ENCODE measurements at regions not wholly inside any gene's neighbourhood (a gene's known extent, or its start where the extent isn't known, plus 50 kb on each side); places are given as distances from the start of the nearest gene placed in this dataset.

DNA sequence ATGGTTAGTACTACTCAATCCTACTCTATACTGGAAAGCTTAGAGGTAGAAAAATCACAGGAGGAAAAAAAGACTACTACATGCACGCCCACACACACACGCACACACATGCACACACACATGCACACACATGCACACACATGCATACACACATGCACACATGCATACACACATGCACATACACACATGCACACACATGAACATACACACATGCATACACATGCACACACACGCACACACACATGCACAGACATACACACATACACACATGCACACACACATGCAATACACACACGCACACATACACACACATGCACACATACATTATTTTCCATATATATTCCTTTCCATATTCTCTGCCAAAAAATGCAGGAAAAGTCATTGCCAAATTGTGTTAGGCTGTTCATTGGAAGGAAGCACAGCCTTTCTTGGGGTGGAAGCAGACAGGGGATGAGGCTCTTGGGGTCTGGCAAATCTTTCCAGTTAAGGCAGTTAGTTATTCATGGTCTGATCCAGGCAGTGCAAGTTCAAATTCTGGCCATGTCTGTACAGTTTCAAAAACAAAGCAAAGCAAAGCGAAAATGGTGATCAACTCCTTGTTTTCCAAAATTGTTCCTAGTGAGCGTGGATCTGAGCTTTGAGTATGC, 187.9 kb upstream of the EGFLAM start:
- H3K9me3 ChIP-seq (ENCODE audit: insufficient read depth, low read depth) = no peaks in the 10 kb centered on the region
- no peaks in the 10 kb centered on the region for H3K79me2 ChIP-seq (ENCODE audit: low read depth)
- TF ChIP-seq, protein P1, sequence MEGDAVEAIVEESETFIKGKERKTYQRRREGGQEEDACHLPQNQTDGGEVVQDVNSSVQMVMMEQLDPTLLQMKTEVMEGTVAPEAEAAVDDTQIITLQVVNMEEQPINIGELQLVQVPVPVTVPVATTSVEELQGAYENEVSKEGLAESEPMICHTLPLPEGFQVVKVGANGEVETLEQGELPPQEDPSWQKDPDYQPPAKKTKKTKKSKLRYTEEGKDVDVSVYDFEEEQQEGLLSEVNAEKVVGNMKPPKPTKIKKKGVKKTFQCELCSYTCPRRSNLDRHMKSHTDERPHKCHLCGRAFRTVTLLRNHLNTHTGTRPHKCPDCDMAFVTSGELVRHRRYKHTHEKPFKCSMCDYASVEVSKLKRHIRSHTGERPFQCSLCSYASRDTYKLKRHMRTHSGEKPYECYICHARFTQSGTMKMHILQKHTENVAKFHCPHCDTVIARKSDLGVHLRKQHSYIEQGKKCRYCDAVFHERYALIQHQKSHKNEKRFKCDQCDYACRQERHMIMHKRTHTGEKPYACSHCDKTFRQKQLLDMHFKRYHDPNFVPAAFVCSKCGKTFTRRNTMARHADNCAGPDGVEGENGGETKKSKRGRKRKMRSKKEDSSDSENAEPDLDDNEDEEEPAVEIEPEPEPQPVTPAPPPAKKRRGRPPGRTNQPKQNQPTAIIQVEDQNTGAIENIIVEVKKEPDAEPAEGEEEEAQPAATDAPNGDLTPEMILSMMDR (conservative IDR thresholded peaks at IDR 0.05) = no peak
- no peak for TF ChIP-seq EZH2 (IDR thresholded peaks at IDR 0.05; ENCODE audit: low read depth)
- intact Hi-C loops (cut with micrococcal nuclease; ENCODE audit: unreplicated experiment) = no loop called here
- H3K27me3 ChIP-seq (ENCODE audit: insufficient read depth, low read depth) = peaks cover 7% of the 10 kb centered on the region; the same call in 1 of the 2 replicates
- CTCF ChIA-PET = no interaction called here
- no peak overlapping the region for H3K4me3 ChIP-seq
- POLR2A ChIA-PET (ENCODE audit: unreplicated experiment) = no interaction called here
- DNase-seq = no peak
- no peaks in the 10 kb centered on the region for H3K9me2 ChIP-seq (ENCODE audit: insufficient read depth)
- H3K4me2 ChIP-seq = no peak overlapping the region
- no peaks in the 10 kb centered on the region for H4K20me1 ChIP-seq (ENCODE audit: insufficient read depth)
- H2AFZ ChIP-seq = no peak overlapping the region
- no peak overlapping the region for H3K27ac ChIP-seq
- H3F3A ChIP-seq (ENCODE audit: insufficient read depth, low read depth) = no peaks in the 10 kb centered on the region
- no peaks in the 10 kb centered on the region for H3K36me3 ChIP-seq (ENCODE audit: low read depth)
- BruUV-seq (replicated peaks) = no TSS peak
- H3K4me1 ChIP-seq (replicated peaks; ENCODE audit: insufficient read depth) = no peaks in the 10 kb centered on the region

DNA sequence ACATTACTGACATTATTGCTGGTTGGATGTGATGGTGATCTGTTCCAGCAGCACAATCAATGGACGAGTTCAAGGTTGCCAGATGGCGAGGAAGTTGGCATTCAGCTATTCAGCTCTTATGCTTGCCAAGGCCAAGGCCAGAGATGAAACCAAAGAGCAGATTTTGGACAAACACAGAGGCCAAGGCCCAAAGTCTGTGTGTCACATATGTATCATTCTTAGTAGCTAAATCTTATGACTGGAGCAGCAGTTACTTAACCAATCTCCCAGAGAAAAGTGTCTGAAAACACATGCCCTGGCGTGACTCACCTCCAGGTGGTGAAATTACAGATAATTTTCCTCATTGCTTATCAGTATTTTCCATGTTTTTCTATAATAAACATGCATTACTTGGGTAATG, 189.0 kb upstream of the EGFLAM start:
- H3K27ac ChIP-seq = no peak overlapping the region
- H2AFZ ChIP-seq = no peak overlapping the region
- H3K4me1 ChIP-seq (replicated peaks; ENCODE audit: insufficient read depth) = no peaks in the 10 kb centered on the region
- intact Hi-C loops (cut with micrococcal nuclease; ENCODE audit: unreplicated experiment) = no loop called here
- no peaks in the 10 kb centered on the region for H3K9me3 ChIP-seq (ENCODE audit: insufficient read depth, low read depth)
- no peak for DNase-seq
- no peaks in the 10 kb centered on the region for H3K9me2 ChIP-seq (ENCODE audit: insufficient read depth)
- H3K36me3 ChIP-seq (ENCODE audit: low read depth) = no peaks in the 10 kb centered on the region
- H3K4me2 ChIP-seq = no peak overlapping the region
- H3K79me2 ChIP-seq (ENCODE audit: low read depth) = no peaks in the 10 kb centered on the region
- H3K27me3 ChIP-seq (ENCODE audit: insufficient read depth, low read depth) = peaks cover 7% of the 10 kb centered on the region; the same call in 1 of the 2 replicates
- CTCF ChIA-PET = no interaction called here
- H3F3A ChIP-seq (ENCODE audit: insufficient read depth, low read depth) = no peaks in the 10 kb centered on the region
- H3K4me3 ChIP-seq = no peak overlapping the region
- TF ChIP-seq, protein P1 (conservative IDR thresholded peaks at IDR 0.05) = no peak
- no peak for TF ChIP-seq EZH2 (IDR thresholded peaks at IDR 0.05; ENCODE audit: low read depth)
- BruUV-seq (replicated peaks) = no TSS peak
- POLR2A ChIA-PET (ENCODE audit: unreplicated experiment) = no interaction called here
- H4K20me1 ChIP-seq (ENCODE audit: insufficient read depth) = no peaks in the 10 kb centered on the region

DNA sequence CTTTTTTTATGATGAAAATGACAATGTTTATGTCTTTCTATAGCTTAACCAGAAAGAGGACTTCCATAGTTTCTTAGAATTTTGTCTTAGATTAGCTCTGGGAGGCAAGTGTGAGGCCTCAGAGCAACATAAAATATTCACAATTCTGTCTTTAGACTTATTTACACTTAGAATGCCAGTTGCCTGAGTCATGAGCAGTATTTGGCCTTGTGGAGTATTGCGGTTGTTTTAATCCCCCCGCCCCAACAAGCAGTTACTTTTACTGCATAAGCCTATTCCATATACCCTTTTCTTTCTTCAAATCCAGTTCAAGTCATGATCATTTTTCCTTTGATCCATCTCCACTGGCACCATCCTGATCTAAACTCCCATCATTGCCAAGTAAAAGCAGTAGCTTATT, 198.0 kb upstream of the EGFLAM start:
- H3K9me2 ChIP-seq (ENCODE audit: insufficient read depth) = no peaks in the 10 kb centered on the region
- no peaks in the 10 kb centered on the region for H3K4me1 ChIP-seq (replicated peaks; ENCODE audit: insufficient read depth)
- H3K27ac ChIP-seq = no peak overlapping the region
- no peak overlapping the region for H3K4me3 ChIP-seq
- H3F3A ChIP-seq (ENCODE audit: insufficient read depth, low read depth) = no peaks in the 10 kb centered on the region
- H3K27me3 ChIP-seq (ENCODE audit: insufficient read depth, low read depth) = no peaks in the 10 kb centered on the region
- intact Hi-C loops (cut with micrococcal nuclease; ENCODE audit: unreplicated experiment) = no loop called here
- TF ChIP-seq EZH2 (IDR thresholded peaks at IDR 0.05; ENCODE audit: low read depth) = no peak
- TF ChIP-seq, protein P1 (conservative IDR thresholded peaks at IDR 0.05) = no peak
- H3K9me3 ChIP-seq (ENCODE audit: insufficient read depth, low read depth) = no peaks in the 10 kb centered on the region
- no peak for DNase-seq
- no peaks in the 10 kb centered on the region for H3K36me3 ChIP-seq (ENCODE audit: low read depth)
- H2AFZ ChIP-seq = no peak overlapping the region
- BruUV-seq (replicated peaks) = no TSS peak
- CTCF ChIA-PET = no interaction called here
- no peak overlapping the region for H3K4me2 ChIP-seq
- H3K79me2 ChIP-seq (ENCODE audit: low read depth) = no peaks in the 10 kb centered on the region
- no peaks in the 10 kb centered on the region for H4K20me1 ChIP-seq (ENCODE audit: insufficient read depth)
- POLR2A ChIA-PET (ENCODE audit: unreplicated experiment) = no interaction called here

Measured in PC-9 (cell line).